Adrenal gland (tissue), 5 donors: ENCODE measurements at regions not wholly inside any gene's neighbourhood (a gene's known extent, or its start where the extent isn't known, plus 50 kb on each side); places are given as distances from the start of the nearest gene placed in this dataset.
A peak's percentile ranks its signal among the peaks of the same experiment; 100 is the strongest.

Experiments used
- POLR2A ChIP-seq, 2 donors: fragments of 450-650 bp; IDR thresholded peaks; one replicate each; pipeline ENCODE4 v1.6.1; 2017; ENCODE audit warnings: antibody characterized with exemption in 2 of 2, mild to moderate bottlenecking in 2 of 2, moderate library complexity in 1 of 2
- TF ChIP-seq, protein P1 (sequence below), 6 experiments: fragments of 450-650 bp in 4 of 6; fragments of 200-600 bp in 2 of 6; sonication (generic) in 1 of 6; IDR thresholded peaks; 1 replicate in 5 of 6; 2 replicates in 1 of 6; pipeline versions ENCODE4 v1.5.1 to v1.8.0; 2016 to 2021; ENCODE audit warnings: antibody characterized with exemption in 6 of 6, mild to moderate bottlenecking in 2 of 6, moderate library complexity in 1 of 6
- donor health status: DM: no; HTN: no; CAD: no.

DNA sequence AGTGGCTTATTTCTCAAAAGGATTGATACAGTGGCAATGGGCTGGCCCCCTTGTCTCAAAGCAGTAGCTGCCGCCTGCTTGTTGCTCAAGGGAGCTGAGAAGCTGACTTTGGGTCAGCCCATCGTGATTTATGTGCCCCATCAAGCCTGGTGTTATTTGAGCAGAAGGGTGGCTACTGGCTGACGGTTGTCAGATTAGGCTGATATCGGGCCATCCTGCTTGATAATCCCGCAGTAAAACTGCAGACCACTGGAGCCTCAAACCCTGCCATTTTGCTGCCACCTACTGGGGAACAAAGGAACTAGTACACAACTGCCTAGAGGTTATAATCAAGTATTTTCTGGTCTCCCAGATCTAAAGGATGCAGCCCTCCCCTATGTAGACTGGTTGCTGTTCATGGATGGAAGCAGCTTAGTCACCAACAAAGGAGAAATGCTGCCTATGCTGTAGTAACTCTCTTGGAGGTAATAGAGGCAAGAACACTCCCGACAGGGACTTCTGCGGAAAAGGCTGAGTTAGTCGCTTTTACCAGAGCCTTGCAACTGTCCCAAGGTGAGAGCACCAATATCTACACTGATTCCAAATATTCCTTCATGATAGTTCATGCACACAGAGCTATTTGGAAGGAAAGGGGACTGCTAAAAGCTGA lies 65.9 kb upstream of the ZNF92 start:
- TF ChIP-seq, protein P1, sequence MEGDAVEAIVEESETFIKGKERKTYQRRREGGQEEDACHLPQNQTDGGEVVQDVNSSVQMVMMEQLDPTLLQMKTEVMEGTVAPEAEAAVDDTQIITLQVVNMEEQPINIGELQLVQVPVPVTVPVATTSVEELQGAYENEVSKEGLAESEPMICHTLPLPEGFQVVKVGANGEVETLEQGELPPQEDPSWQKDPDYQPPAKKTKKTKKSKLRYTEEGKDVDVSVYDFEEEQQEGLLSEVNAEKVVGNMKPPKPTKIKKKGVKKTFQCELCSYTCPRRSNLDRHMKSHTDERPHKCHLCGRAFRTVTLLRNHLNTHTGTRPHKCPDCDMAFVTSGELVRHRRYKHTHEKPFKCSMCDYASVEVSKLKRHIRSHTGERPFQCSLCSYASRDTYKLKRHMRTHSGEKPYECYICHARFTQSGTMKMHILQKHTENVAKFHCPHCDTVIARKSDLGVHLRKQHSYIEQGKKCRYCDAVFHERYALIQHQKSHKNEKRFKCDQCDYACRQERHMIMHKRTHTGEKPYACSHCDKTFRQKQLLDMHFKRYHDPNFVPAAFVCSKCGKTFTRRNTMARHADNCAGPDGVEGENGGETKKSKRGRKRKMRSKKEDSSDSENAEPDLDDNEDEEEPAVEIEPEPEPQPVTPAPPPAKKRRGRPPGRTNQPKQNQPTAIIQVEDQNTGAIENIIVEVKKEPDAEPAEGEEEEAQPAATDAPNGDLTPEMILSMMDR (IDR thresholded peaks at IDR 0.05): peak; percentile 69 to 87 (median 79)
- no peak for TF ChIP-seq POLR2A (IDR thresholded peaks at IDR 0.05)
